GM10248 (cell line): ENCODE measurements at regions not wholly inside any gene's neighbourhood (a gene's known extent, or its start where the extent isn't known, plus 50 kb on each side); places are given as distances from the start of the nearest gene placed in this dataset.
"Not testable (repeated sequence)": the region's sequence is repeated elsewhere in the genome, so short reads cannot be mapped to it uniquely, and the experiment has no call there.

Source experiments
- CTCF ChIA-PET: fragments of 300-600 bp; sonication (Branson Sonifier 250); formaldehyde crosslinking; extraction: SDS; loops from one replicate; lab custom pipeline; 2021; ENCODE audit warnings: antibody characterized with exemption; lab: Yijun Ruan, JAX
- POLR2A ChIA-PET: fragments of 350-650 bp; sonication (Branson Sonifier 250); formaldehyde crosslinking; extraction: SDS; loops from one replicate; lab custom pipeline; 2020; ENCODE audit warnings: antibody characterized with exemption; lab: Yijun Ruan, JAX
- DNase-seq: peaks from one replicate; pipeline ENCODE4 v3.0.0; 2012; ENCODE audit errors: extremely low spot score
- TF ChIP-seq, protein P1 (sequence below): IDR thresholded peaks from 2 replicates; pipeline ENCODE4 v1.5.1; 2012; ENCODE audit warnings: mild to moderate bottlenecking, low read depth; ENCODE audit errors: extremely low read depth, missing control alignments, control extremely low read depth

DNA sequence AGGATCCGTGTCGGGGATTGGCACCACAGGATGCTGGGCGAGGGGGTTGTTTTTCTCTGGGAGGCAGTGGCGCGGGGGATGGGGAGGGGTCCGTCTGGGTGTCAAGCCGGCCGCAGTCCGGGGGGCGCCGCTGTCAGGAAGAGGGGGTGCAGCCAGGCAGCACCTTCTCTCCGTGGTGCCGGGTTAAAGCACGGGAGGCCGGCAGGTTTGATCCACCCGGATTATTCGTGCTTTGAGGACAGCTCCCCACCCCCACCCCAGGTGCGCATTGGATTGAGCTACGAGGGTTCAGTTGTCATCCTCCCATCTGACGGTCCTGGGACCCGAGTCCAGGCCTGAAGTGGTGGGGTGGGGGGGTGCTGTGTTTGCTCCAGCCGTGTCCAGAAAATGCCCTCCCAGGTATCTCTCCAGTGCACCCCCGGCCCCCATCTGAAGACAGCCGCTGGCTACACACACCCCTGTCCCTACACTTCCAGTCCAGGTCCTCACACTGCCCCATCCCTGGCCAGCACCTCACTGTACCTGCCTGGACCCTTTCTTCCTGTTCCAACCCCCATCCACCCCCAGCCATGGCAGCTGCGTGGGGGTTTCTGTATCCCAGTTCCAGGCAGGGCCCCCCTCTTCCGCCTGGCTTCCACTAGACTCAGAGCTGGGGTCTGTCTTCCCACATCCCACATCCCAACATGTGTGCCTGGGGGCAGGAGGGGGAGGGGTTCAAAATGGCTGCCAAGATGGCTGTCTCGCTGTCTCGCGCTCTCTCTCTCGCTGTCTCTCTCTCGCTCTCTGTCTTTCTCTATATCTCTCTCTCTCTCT is 114.0 kb downstream of the CRLF3 start:
- DNase-seq, POLR2A ChIA-PET, CTCF ChIA-PET: not testable (repeated sequence)

DNA sequence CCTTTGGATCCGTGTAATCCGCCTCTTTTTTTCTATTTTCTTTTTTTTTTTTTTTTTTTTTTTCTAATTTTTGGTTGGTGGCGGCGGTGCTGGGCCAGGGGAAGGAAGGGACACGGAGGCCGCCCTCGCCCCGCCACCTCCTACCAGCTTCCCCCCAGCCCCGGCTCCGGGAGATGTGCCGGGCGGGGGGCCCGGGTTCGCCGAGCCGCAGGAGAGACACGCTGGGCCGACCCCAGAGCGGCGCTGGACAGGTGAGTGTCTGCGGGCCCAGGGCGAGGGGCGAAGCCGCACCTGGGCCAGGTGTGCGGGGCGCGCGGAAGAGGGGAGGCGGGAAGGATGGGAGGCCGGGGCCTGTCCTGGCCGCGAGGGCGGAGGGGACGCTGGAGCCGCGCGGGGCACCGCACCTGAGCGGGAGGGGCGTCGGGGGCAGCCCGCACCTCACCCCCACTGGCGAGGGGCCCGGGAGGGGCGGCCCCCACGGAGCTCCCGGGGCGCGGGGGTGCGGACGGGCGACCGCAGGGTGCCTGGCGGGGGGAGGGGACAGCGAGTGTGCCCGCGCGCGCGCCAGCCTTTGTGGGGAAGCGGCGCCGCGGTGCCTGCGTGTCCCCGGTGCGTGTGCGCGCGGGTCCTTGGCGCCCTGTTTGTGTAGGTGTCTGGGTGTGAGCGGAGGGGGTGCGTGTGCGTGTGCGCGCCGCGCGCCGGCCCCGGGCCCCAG is 114.8 kb downstream of the CRLF3 start:
- POLR2A ChIA-PET, CTCF ChIA-PET, DNase-seq: not testable (repeated sequence)

DNA sequence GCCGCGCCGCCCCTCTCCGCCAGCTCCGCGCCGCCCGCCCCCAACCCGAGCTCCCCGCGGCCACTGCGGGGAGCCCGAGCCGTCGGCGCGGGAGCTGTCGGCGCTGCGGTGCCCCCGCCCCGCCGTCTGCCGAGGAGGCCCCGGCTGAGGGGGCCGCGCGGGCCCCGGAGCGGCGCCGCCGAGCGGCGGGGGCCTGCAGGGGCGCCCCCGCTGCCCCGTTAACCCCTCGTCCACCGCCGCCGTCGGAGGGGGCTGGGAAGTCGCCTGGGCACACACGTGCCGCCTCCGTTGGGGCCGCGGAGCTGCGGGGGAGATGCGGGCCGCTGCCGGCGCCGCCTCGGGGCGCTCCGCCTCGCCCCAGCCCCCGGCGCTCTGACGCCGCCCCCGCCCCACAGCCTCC is 115.4 kb downstream of the CRLF3 start:
- POLR2A ChIA-PET, result not testable (repeated sequence)

DNA sequence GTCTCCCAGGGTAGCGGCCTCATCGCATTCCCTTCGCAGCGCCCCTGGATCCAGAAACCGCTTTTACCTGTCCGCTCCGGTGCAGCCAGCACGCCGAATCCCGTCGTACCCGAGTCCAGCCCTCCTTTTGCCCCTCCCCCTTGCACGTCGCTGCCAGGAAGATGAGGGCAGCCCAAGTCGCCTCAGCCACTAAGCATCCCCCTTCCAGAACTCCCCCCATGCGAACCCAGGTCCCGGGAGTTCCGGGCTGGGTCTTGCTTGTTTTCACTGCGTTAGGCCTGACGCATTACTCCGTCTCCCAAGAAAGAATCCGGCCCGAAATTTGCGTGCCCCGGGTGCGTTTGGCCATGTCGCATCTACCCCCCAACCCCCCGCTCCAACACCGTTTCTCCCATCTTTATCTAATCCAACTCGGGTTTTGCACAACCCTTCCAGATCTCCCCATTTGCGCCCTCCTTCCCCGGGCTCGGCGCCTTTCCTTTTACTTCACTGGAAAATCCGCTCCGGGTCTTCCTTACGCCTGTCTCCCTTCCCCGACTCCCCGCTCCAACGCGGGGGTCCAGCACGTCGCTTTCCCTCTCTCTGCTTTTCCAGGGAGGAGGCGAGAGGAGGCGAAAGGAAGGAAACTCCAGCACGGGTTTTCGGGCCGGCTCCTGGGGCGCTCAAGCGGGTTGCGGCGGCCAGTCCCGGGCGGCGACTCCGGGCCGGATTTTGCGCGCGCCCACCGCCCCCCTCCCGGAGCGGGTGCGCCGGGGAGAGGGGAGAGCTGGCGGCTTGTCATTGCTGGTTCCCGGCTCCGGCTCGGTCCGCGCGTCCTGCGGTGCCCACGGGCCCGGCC is 116.0 kb downstream of the CRLF3 start:
- POLR2A ChIA-PET, CTCF ChIA-PET: not testable (repeated sequence)

More for the DNA sequence above, 115.4 kb downstream of the CRLF3 start:
- CTCF ChIA-PET, result not testable (repeated sequence)
- DNase-seq, result peak; percentile 16

DNA sequence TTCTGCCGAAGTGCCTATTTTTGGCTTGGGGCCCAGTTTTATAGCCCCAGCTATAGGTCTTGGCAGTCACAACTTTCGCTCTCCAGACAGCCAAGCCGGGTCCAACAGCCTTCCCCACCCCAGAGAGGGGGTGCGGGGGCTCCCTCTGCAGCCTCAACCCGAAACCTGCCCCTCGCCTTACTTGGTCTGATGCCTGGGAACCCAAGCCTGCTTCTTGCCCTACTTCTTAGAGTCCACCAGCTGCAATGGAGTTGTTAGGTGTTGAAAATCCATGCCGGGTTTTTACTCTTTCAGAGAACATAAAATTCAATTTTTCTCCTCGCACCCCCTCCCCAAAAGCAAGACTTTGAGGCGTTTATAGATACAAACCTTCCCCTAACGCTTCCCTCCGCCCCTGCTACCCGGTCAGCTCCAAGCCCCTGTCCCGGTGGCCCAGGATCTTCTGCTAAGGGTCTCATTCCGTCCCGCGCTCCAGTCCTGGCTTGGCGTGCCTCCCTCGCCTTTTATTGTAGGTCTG is 116.7 kb downstream of the CRLF3 start:
- CTCF ChIA-PET, POLR2A ChIA-PET: not testable (repeated sequence)
- DNase-seq, result peak; percentile 13

More for the DNA sequence above, 116.0 kb downstream of the CRLF3 start:
- DNase-seq, result peak; percentile 65

DNA sequence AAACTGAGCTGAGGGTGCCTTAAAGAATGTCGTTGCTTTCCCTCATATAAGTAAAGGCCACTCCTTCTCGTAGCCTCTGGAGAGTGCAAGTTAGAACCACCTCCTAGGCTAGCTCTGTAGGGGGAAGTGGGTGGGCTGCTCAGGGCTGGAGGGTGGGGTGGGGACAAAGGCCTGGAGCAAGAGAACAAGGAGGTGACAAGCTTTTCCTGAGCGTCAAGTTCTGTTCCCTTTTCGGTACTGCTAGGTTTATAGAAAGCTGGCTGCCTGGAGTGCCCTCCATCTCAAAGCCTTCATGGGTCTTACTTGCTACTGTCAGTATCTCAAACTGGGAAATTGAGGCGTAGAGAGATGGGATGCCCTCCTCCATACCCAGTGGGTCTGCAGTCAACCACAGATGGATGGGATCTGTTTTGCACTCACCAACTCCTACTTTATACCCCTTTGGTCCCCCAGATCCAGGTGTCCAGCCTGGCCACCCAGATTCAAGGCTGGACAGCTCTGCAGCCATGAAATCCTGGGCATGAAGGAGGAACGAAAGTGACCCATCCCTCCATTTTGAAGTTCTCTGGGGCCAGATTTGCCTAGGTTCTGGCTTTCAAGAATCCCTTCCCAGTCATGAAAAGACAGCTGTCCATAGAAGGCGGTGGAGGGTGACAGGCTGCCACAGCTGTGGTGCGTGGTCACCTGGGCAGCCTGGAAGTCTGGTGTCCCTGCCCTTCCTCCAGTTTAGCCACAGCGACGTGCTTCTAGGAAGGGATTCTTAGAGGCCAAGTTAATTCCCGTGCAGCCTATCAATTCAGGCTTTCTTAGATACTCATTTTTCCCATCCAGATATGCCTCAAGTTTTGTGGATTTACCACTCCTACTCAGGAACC is 117.8 kb downstream of the CRLF3 start:
- CTCF ChIA-PET, result interaction anchor here (0.6 to 1.1 kb wide), 2 partner anchors 8 to 9 kb away, joined by 3 read pairs; no protein-coding TSS in a partner anchor
- POLR2A ChIA-PET, DNase-seq: not testable (repeated sequence)

DNA sequence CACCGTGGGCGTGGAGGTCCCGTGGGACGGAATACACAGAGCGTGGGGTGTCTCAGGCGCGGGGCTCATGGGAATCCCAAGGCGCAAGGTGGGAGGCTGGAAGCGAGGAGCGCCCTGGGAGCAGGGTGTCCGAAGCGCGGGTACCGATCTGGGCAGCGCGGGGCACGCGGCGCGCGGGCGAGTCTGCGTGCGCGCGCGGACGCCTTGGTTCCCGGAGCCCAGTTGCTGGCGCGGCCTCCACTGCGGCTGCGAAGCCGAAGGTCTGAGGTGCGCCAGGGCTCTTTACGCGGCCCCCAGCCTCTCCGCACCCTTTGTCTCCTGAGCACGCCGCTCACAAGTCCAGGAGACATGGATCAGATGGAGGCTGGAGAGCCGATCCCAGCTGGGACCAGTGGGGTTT is 118.5 kb downstream of the CRLF3 start:
- POLR2A ChIA-PET, CTCF ChIA-PET, DNase-seq: not testable (repeated sequence)

DNA sequence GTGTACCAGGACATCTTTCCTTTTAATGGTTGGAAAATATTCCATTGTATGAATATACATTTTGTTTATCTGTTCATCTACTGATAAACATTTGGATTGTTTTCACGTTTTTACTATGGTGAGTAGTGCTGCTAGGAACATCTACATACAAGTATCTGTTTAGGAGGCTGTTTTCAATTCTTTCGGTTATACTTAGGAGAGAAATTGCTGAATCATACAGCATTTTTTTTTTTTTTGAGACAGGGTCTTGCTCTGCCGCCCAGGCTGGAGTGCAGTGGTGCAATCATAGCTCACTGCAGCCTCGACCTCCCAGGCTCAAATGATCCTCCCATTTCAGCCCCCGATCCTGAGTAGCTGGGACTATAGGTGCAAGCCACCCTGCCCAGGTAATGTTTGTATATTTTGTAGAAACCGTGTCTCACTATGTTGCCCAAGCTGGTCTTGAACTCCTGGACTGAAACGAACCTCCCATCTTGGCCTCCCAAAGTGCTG is 122.9 kb downstream of the CRLF3 start:
- TF ChIP-seq, protein P1, sequence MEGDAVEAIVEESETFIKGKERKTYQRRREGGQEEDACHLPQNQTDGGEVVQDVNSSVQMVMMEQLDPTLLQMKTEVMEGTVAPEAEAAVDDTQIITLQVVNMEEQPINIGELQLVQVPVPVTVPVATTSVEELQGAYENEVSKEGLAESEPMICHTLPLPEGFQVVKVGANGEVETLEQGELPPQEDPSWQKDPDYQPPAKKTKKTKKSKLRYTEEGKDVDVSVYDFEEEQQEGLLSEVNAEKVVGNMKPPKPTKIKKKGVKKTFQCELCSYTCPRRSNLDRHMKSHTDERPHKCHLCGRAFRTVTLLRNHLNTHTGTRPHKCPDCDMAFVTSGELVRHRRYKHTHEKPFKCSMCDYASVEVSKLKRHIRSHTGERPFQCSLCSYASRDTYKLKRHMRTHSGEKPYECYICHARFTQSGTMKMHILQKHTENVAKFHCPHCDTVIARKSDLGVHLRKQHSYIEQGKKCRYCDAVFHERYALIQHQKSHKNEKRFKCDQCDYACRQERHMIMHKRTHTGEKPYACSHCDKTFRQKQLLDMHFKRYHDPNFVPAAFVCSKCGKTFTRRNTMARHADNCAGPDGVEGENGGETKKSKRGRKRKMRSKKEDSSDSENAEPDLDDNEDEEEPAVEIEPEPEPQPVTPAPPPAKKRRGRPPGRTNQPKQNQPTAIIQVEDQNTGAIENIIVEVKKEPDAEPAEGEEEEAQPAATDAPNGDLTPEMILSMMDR, result no peak
- CTCF ChIA-PET, result interaction anchor here (0.8 kb wide), 1 partner anchor 225 kb away, joined by 4 read pairs; no protein-coding TSS in a partner anchor
- no peak for DNase-seq
- POLR2A ChIA-PET, result no interaction called here

DNA sequence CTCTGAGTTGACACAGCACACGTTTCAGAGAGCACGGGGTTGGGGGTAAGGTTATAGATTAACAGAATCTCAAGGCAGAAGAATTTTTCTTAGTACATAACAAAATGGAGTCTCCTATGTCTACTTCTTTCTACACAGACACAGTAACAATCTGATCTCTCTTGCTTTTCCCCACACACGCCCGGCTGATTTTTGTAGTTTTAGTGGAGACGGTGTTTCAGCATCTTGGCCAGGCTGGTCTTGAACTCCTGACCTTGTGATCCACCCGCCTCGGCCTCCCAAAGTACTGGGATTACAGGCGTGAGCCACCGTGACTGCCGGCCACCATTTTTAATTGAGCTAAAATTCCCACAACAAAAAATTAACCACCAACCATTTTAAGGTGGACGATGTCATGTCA is 123.7 kb downstream of the CRLF3 start:
- CTCF ChIA-PET, result interaction anchor here (0.8 kb wide), 1 partner anchor 224 kb away, joined by 4 read pairs; no protein-coding TSS in a partner anchor
- POLR2A ChIA-PET, DNase-seq: not testable (repeated sequence)
